HG03378 (cell line): ENCODE measurements at regions not wholly inside any gene's neighbourhood (a gene's known extent, or its start where the extent isn't known, plus 50 kb on each side); places are given as distances from the start of the nearest gene placed in this dataset.

ENCODE experiments used
- ATAC-seq: cut with Tn5 transposase; IDR thresholded peaks from one replicate; pipeline ENCODE4 v1.9.1; 2021; ENCODE audit warnings: mild to moderate bottlenecking, moderate library complexity; ENCODE audit not compliant: unreplicated experiment

DNA sequence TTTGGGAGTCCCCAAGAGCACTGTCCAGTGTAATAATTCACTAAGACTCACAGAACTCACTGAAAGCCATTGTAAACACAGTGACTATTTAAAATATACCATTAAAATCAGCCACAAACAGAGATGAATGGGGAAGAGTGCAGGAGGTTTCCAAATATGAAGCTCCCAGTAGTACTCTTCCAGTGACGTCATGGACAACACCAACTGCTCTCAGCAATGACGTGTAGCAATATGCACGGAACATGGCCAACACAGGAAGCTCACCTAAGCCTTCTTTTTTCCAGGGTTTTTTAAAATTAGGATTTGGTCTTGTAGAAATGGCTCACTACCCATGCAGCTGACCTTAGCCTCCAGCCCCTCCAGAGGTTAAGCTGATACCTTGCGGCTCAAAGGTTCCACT, 1224.1 kb upstream of the CADM2 start:
- ATAC-seq, result no peak

DNA sequence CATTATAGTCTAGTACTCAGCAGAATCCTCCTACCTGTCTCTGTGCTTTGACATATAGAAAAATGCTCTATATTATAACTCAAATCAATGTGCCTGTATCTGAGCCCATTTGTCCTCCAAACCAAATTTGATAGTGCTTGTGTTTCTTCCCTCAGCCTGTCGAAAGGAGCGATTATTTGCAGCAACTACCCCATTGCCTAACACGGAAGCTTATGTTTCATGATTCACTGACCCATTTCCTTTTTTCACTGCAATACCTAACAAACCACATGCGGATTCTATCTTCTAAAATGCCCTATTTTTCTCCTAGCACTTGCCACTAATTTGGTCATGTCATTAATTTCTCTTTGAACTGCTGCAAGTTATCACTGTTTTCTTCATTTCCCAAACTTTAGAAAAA, 1220.6 kb upstream of the CADM2 start:
- ATAC-seq, result no peak

DNA sequence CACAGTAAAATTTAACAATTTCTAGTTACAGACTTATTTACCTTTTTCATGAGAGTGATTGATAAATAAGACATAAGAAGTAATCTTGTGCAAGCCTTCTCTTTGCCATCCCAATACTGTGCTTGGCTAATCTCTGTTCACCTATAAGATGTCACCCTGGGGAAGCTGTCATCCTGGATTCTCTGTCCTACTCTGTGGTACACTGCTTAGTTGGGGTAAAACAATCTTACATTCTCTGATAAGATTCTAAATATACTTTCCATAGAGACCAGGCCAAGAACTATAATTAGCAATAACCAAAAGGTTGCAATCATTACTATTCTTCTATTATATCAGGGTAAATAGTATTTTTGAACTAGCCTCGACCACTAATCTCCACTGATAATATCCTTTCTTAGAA, 1218.3 kb upstream of the CADM2 start:
- no peak for ATAC-seq

DNA sequence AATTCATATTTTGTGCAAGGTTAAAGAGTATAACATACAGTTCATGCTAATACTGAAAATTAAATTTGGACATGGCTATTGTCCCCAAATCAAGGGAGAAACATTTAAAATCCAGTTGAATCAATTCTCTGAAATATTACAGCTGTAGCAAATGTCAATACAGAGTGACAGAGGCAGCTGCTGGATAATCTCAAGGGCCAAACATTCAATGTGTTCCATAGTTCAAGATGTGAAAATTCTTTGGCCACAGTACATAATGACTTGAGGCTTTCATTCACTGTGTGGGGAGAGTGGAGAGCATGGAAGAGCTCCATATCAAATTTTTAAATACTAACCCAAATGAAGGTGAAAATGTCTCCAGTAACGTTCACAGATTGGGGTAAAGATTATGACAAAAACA, 1192.8 kb upstream of the CADM2 start:
- no peak for ATAC-seq

DNA sequence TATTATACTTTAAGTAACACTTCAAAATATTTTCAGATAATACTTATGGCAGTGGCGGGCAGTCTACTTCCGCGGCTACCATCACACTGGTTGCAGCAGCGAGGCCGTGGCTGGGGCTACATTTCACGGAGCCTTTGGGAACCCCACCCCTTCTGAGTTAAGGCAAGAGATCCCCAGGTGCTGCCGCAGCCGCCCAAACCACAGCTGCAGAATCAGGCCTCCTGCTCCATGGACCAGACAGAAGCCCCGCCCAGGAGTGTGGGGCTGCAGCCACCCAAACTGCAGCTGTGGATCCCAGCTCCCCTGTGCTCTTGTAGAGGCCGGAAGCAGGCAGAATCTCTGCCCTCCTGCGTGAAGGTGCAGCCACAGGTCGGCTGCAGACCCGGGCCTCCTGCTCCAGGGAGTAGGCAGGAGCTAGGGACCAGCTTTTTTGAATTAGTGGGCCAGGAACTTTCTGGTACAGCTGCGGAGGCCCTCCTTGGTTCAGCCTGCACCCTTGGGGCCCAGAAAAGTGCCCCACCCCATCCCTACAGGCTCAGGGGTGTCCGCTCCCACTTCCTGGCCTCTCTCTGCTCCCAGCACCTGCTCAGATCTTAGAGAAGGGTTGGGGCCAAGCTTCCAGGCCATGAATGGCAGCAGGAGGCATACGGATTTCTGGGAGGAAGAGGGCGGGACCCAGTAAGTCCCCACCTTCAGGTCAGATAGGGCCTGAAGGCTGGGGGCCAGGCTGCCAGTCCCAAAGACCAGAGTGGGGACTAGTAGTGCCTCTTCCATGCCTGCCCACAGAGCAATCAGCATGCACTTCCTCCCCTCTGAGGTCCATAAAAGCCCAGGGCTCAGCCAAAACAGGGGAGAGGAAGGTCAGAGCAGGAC, 1188.8 kb upstream of the CADM2 start:
- ATAC-seq, result no peak

DNA sequence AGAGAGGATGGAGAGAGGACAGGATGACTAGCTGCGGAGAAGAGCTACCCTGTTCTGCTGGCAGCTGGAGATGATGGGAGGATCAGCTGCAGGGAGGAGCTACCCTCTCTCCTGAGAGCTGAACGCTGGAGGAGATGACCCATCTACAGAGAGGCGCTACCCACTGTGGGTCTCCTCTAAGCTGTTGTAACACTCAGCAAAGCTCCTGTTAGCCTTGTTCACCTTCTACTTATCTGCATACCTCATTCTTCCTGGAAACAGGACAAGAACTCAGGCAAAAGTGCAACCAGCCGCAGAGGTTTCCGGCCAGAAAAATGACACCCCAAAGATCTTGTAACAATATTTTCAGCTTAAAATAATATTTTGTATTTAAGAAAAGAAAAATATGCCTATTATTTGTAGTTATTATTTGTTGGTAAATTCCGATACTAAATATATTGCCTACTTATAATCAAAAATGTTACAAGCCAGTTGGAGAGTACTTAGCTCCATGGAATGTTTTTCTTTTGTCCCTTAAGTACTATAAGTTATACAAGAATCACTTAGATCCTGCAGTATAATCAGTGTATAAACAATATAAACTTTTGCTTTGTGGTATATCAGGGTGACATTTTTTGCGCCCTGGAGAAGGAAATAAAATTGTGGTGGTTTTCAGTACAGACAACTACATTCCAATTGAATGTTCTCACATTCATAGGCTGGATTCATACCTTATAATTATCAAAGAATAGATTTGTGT, 1188.0 kb upstream of the CADM2 start:
- ATAC-seq, result no peak

DNA sequence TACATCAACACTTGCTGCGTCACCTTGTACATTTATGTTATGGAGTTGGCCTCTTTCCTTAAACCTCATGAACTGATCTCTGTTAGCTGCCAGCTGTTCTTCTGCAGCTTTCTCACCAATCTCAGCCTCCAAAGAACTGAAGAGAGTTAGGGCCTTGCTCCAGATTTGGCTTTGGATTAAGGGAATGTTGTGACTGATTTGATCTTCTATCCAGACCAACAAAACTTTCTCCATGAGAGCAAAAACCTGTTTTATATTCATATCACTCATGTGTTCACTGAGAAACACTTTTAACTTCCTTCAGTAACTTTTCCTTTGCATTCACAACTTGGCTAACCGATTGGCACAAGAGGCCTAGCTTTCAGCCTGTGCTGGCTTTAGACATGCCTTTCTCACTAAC, 1156.0 kb upstream of the CADM2 start:
- ATAC-seq, result no peak

DNA sequence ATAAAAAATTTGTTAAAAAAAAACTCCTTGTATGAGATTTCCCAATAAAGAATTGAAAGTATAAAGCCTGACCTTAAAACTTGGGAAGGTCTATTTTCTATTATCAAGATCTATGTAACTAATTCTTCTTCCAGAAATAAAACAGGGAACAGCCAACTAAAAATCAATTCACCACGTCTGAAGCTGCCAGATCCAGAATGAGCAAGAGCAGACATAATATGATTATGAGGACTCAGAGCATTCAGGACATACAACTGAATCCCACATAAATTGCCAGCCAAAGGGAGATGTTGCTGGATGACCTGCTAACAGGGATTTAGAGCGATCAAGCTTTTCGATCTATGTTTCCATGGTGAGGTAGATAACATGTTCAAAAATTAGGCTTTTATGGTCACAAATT, 1151.3 kb upstream of the CADM2 start:
- no peak for ATAC-seq

DNA sequence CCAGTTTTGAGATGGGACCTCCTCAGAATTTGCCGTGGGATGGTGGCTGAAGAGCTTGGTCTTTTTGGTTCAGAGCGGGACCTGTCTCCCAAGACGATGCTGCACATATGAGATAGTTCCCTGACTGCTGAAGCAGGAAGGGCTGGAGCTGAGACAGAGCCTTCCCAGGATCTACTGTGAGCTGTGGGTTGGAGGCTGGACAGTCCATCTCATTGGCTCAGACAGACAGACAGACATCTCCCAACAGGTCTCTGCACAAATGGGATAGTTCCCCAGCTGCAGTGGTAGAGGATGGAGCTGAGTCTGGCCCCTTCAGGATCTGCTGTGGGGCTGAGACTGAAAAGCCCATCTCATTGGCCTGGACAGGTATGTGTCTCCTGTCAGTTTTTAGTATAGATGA, 1145.6 kb upstream of the CADM2 start:
- no peak for ATAC-seq

DNA sequence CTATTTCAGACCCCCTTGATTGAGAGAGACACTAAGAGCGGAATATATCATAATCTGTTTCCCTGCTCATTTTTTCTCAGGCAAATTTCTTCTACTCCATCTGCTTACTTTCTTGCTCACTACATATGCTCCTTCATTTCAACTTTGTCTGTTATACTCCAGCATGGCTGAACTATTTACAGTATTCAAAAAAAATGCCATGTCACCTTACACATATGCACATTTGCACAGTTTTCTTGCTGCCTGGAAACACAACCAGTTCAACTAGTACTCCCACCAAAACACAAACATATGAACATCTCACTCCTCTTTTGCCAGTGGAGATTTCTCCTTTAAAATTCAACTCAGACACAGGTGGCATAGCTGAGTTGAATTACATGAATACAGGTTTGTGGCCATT, 1142.1 kb upstream of the CADM2 start:
- ATAC-seq, result no peak

DNA sequence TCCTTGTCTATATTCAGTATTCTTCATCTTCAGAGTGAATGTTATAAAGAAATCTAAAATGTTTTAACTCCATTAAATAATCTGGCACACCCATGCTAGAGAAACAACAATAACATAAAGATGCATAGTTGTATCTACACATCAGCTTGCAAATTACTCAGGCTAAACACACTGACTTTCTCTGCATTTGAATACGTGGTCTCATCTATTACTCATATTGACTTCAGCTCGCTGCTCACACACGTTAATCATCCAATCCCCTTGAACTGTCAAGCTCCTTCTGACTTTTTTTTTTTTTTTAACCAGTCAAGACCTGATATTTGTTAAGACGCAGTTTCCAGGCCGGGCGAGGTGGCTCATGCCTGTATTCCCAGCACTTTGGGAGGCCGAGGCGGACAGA, 1137.3 kb upstream of the CADM2 start:
- no peak for ATAC-seq

DNA sequence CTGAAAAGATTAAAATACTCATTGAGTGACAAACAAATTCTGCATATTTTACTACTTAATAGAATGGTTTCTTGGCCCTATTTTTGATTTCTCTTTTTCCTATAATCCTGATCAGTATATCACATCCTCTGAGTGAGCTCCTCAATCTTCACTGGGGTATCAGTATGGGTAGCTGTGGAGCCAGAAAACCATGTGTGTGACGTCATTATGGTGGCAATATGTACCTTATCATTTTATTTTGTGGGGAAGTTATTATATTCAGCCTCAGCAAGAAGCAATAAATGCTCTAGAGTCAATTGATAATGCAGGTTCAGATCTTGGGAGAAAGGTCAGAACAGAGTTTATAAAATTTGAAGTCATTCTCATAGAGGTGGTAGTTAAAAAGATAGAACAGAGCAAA, 1135.7 kb upstream of the CADM2 start:
- ATAC-seq, result no peak

DNA sequence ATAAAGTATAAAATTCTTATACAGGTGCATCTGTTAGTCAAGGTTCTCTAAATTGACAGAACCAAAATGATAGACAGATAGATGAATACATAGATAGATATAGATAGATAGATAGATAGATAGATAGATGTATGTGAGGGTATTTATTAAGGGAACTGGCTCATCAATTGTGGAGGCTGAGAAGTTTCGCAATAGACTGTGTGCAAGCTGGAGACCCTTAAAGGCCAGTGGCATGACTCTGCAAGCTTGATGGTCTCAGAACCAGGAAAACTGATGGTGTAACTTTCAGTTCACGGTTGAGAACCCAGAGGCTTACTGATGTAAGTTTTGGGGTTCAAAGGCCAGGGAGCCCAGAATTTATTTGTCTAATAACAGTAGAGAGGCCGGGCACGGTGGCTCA, 1123.7 kb upstream of the CADM2 start:
- no peak for ATAC-seq

DNA sequence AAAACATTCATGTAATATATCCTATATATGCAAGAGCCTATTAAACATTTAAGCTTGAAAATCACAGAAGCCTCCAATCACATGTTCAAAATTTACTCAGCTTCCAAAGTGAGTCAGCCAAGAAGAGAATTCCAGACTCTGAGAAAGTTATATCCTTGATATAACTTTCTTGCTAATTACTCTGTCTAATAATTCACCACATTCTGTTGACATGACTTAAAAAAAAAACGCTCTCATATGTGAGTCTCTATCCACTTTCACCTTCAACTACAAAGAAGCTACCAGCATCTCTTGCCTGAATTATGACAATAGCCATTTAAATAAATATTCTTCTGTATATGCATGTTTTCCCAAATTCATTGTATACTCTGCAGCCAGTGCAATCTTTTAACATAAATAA, 1116.3 kb upstream of the CADM2 start:
- no peak for ATAC-seq

DNA sequence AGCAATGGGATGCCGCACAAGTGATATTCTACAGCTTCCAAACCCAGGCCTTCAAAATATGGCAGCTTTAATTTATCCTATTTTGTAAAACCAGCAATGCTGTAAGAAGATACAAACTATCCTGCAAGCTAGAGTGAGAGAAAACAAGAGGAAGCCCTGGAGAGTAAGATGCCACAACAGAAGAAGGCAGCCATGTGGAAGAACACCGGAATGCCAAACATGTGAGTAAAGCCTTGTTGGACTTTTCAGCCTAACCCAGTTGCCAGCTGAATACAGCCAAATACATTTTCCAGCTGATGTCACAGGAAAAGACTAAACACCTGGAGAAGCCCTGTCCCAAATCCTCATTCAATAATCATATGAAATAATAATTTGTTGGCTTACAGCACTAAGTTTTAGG, 1115.1 kb upstream of the CADM2 start:
- ATAC-seq, result no peak

DNA sequence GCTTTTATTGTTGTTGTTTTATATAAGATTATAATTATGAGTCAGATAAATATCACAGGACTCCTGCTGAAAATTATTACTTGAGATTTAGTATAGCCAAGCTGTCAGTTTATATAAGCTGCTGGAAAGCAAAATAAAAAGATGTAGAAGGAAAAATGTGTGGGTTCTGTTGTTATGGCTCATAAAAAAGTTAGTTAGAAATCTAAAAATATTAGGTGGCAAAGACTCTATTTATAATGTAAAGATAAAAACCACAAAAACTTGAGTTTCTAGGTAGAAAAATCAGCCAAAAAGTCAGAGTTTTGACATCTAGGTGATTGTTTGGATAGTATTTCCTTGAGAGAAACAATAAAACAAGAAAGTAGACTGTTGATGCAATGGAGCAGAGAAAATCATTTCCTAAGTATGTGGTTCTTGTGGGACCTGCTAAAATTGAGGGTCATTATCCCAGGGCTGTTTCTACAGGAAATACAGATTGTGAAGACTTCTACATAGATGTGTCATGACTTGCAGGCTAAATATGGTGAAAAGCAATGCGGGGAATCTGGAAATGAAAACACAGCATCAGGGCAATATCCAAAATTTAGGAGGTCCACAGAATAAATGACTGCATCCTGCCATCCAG, 1109.6 kb upstream of the CADM2 start:
- no peak for ATAC-seq

DNA sequence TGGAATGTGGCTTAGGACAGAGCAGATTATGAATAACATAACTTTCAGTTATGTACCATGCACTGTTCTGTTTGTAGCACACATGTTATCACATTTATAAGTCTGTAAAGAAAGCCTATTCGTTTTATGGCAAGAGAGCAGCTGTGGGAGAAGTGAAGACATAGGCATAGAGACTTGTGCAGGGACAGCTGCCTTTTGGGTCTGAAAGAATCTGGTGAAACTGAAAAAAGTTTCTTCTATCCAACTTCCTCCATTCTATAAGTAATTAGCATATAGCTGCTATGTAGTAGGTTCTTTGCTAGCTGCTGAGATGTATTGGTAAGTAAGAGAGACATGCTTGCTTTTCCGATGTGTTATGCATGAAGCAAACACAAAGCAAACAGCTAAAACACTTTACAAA, 1095.4 kb upstream of the CADM2 start:
- ATAC-seq, result no peak

DNA sequence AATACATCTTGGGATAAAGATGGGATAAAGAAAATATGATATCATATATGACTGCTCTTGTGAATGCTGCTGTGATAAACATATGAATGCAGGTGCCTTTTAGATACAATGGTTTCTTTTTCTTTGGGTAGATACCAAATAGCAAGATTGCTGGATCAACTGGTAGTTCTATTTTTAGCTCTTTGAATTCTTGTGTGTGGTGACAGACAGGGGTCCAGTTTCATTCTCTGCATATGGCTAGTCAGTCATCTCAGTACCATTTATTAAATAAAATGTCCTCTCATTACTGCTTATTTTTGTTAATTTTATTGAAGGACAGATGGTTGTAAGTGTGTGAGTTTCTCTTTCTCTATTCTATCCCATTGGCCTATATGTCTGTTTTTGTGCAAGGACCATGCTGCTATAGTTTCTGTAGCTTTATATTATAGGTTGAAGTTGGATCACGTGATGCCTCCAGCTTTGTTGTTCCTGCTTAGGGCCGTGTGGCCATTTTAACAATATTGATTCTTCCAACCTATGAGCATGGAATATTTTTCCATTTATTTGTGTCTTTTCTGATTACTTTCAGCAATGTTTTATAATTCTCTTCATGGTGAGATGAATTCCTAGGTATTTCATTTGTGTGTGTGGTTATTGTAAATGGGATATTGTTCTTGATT, 1089.8 kb upstream of the CADM2 start:
- ATAC-seq, result no peak

DNA sequence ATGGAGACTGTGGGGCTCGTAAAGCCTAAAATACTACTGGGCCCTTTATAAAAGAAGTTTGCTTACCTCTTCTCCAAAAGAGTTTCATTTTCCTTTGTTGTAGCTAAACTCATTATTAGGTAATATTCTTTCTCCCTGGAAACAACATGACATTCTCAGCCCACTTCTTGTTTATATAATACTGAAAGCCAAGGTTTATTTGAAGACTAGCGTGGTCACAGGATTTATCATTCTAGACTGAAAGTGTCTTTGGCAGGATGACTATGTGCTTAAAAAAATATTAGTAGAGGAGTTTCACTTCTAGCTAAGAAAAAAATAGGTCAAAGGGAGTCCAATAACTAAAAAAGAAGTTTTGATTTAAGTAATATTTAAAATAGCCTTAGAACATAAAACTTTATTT, 1085.2 kb upstream of the CADM2 start:
- ATAC-seq, result no peak

DNA sequence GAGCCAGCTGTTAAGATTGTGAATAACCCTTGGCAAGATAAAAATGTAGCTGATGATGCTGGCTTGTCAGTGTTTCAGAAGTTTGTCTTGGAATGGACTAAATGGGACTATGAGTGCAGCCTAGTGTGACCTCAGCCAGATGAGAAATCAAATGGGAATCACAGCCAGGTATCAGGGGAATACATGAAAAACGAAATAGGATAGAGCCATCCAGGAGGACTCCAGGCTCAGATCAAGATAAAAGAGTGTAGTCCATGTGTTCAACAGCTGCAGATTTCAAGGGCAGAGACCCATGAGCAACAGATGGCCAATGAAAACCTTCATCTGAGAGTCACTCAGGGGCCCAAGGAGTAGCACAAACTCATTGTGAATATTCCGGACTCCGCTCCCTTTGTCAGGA, 1080.9 kb upstream of the CADM2 start:
- ATAC-seq, result no peak

DNA sequence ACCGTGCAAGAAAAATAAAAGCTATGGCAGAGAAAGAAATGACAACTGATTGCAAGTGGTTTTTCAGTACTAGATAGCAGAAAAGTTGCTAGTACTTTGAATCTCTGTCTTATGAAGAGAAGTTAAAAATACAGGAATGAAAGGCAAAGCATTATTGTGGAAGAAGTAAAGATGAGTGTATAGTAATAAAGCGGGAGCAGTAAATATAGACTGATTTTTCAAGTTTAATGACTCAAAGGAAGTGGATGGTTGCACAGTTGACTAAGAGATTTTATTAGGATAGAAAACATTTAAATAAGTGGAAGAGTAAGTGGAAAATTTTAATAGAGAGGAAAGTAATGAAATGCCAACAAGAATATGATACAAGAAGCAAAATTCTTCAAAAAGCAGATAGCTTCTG, 1076.1 kb upstream of the CADM2 start:
- no peak for ATAC-seq
